Chondrocyte (in vitro differentiated cells): ENCODE measurements at regions not wholly inside any gene's neighbourhood (a gene's known extent, or its start where the extent isn't known, plus 50 kb on each side); places are given as distances from the start of the nearest gene placed in this dataset.

ENCODE experiments used
- DNase-seq: peaks from one replicate; pipeline ENCODE4 v3.0.0; 2021; ENCODE audit warnings: mixed read lengths, low spot score
- H3K27ac Mint-ChIP-seq: one replicate; pipeline ENCODE4 v1.8.0; 2021; ENCODE audit warnings: mild to moderate bottlenecking, moderate library complexity, mixed read lengths; ENCODE audit not compliant: unreplicated experiment
- H3K27me3 Mint-ChIP-seq: 2 replicates; pipeline ENCODE4 v1.8.0; 2021; ENCODE audit warnings: low read depth, mixed read lengths
- H3K36me3 Mint-ChIP-seq: 2 replicates; pipeline ENCODE4 v1.8.0; 2021; ENCODE audit warnings: low read depth, mixed read lengths
- H3K4me1 Mint-ChIP-seq: 2 replicates; pipeline ENCODE4 v1.8.0; 2021; ENCODE audit warnings: low read depth, mild to moderate bottlenecking, mixed read lengths
- H3K4me3 Mint-ChIP-seq: one replicate; pipeline ENCODE4 v1.8.0; 2021; ENCODE audit warnings: mild to moderate bottlenecking, moderate library complexity, mixed read lengths; ENCODE audit not compliant: unreplicated experiment
- H3K9me3 Mint-ChIP-seq: 2 replicates; pipeline ENCODE4 v1.8.0; 2021; ENCODE audit warnings: low read depth, mixed read lengths
- TF ChIP-seq, protein P1 (sequence below): fragments of 200-600 bp; sonication (generic); IDR thresholded peaks from 2 replicates; pipeline ENCODE4 v1.5.0; 2021; ENCODE audit warnings: antibody characterized with exemption, mild to moderate bottlenecking, moderate library complexity

GRCh38 chr2:59974051-59974766 lies 579.2 kb downstream of the BCL11A start:
- TF ChIP-seq, protein P1, sequence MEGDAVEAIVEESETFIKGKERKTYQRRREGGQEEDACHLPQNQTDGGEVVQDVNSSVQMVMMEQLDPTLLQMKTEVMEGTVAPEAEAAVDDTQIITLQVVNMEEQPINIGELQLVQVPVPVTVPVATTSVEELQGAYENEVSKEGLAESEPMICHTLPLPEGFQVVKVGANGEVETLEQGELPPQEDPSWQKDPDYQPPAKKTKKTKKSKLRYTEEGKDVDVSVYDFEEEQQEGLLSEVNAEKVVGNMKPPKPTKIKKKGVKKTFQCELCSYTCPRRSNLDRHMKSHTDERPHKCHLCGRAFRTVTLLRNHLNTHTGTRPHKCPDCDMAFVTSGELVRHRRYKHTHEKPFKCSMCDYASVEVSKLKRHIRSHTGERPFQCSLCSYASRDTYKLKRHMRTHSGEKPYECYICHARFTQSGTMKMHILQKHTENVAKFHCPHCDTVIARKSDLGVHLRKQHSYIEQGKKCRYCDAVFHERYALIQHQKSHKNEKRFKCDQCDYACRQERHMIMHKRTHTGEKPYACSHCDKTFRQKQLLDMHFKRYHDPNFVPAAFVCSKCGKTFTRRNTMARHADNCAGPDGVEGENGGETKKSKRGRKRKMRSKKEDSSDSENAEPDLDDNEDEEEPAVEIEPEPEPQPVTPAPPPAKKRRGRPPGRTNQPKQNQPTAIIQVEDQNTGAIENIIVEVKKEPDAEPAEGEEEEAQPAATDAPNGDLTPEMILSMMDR: no peak
- Mint-ChIP-seq H3K27me3 (no peaks in the 10 kb centered on the region), H3K36me3 (no peaks in the 10 kb centered on the region), H3K4me1 (no peaks in the 10 kb centered on the region), H3K27ac (no peak overlapping the region), H3K9me3 (no peaks in the 10 kb centered on the region), H3K4me3 (no peak overlapping the region)
- DNase-seq: no peak

GRCh38 chr2:59969161-59969560 lies 584.3 kb downstream of the BCL11A start:
- no peaks in the 10 kb centered on the region for H3K36me3 Mint-ChIP-seq

GRCh38 chr2:59968441-59968840 lies 585.0 kb downstream of the BCL11A start:
- no peaks in the 10 kb centered on the region for H3K9me3 Mint-ChIP-seq
- DNase-seq: no peak
- H3K4me3 Mint-ChIP-seq: no peak overlapping the region
- H3K27ac Mint-ChIP-seq: no peak overlapping the region
- H3K36me3 Mint-ChIP-seq: no peaks in the 10 kb centered on the region
- H3K27me3 Mint-ChIP-seq: peaks cover 6% of the 10 kb centered on the region
- TF ChIP-seq, protein P1: no peak
- H3K4me1 Mint-ChIP-seq: no peaks in the 10 kb centered on the region

More at GRCh38 chr2:59969161-59969560, 584.3 kb downstream of the BCL11A start:
- no peaks in the 10 kb centered on the region for H3K9me3 Mint-ChIP-seq
- H3K4me1 Mint-ChIP-seq: no peaks in the 10 kb centered on the region
- TF ChIP-seq, protein P1: no peak
- H3K4me3 Mint-ChIP-seq: no peak overlapping the region
- H3K27me3 Mint-ChIP-seq: peaks cover 6% of the 10 kb centered on the region
- DNase-seq: no peak
- H3K27ac Mint-ChIP-seq: no peak overlapping the region

DNA sequence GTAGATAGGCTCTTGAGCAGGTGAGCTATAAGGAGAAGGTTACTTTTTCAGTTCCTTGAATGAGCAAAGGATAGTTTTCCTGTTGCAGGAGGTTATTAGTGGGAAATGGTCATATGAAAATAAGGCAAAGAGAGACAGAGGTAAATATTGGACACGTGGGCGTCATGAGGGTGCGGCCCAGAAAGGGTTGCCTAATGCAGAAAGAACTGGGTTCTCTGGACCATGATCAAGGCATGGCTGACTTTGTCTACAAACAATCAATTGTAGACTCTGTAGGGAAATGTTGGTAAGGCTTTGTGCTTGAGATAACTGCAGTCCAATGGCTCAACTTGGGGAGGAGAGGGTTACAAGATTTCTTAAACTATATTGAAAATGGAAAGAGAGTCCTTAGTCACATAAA lies 585.8 kb downstream of the BCL11A start:
- Mint-ChIP-seq H3K4me3 (no peak overlapping the region), H3K36me3 (no peaks in the 10 kb centered on the region), H3K4me1 (no peaks in the 10 kb centered on the region), H3K9me3 (no peaks in the 10 kb centered on the region), H3K27me3 (peaks cover 6% of the 10 kb centered on the region), H3K27ac (no peak overlapping the region)
- no peak for DNase-seq
- TF ChIP-seq, protein P1: no peak

DNA sequence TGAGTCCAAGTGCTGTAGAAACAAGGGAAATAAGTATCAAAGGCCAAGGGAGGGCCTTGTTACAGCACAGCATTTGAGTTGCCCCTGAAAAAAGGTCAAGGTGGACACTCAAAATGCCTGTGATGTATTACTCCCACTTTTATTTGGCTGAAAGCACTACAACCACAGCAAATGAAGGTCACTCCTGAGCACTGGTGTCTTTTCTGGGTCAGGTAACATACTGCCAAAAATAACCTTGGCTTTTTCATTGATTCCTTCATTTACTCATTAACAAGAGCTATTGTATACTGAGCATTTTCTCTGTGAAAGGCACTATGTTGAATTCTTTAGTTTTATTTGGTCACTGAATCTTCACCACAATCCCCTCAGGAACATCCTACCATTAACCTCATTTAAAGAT lies 590.3 kb downstream of the BCL11A start:
- H3K9me3 Mint-ChIP-seq: no peaks in the 10 kb centered on the region
- TF ChIP-seq, protein P1: no peak
- no peaks in the 10 kb centered on the region for H3K36me3 Mint-ChIP-seq
- peaks cover 5% of the 10 kb centered on the region for H3K27me3 Mint-ChIP-seq
- no peaks in the 10 kb centered on the region for H3K4me1 Mint-ChIP-seq
- H3K4me3 Mint-ChIP-seq: no peak overlapping the region
- H3K27ac Mint-ChIP-seq: no peak overlapping the region
- no peak for DNase-seq
